ENCODE measurements at regions not wholly inside any gene's neighbourhood (a gene's known extent, or its start where the extent isn't known, plus 50 kb on each side); places are given as distances from the start of the nearest gene placed in this dataset.

GRCh38 chr6:126945812-126946360, 172.6 kb upstream of the RSPO3 start:
- POLR2A ChIA-PET (ENCODE audit: unreplicated experiment), result no interaction called here
- Histone ChIP-seq H4K91ac (ENCODE audit: insufficient read depth, low read depth, low read length) (no peak overlapping the region), H3K4me1 (ENCODE audit: control insufficient read depth, insufficient read depth, low read length) (peaks cover 2% of the 10 kb centered on the region; the same call in 1 of the 2 replicates), H2AK9ac (replicated peaks; ENCODE audit: low read depth, low read length, poor library complexity) (no peak overlapping the region), H3K27ac (ENCODE audit: insufficient read depth, low read length) (no peak overlapping the region), H3K9ac (ENCODE audit: low read depth, low read length) (no peak overlapping the region), H3K56ac (ENCODE audit: extremely low read depth, insufficient read depth, low read length) (no peak overlapping the region), H2BK20ac (ENCODE audit: low read depth, low read length) (no peak overlapping the region), H2AFZ (replicated peaks; ENCODE audit: low read length, poor library complexity) (no peak overlapping the region), H3K27me3 (ENCODE audit: control insufficient read depth, insufficient read depth, low read length) (no peaks in the 10 kb centered on the region), H2BK5ac (ENCODE audit: low read depth, low read length, poor library complexity, severe bottlenecking) (no peak overlapping the region), H2AK5ac (ENCODE audit: low read depth, low read length) (no peak overlapping the region), H3K4me2 (ENCODE audit: low read depth, low read length) (no peak overlapping the region), H3K23ac (ENCODE audit: low read depth, low read length) (no peak overlapping the region), H3K9me1 (ENCODE audit: insufficient read depth, low read length) (no peaks in the 10 kb centered on the region), H3K4me3 (ENCODE audit: insufficient read depth, low read depth, low read length) (no peak overlapping the region), H2BK15ac (ENCODE audit: low read depth, low read length) (no peak overlapping the region), H3K79me1 (ENCODE audit: low read depth in 1 of 2, low read length in 2 of 2) (no peaks in the 10 kb centered on the region), H4K8ac (ENCODE audit: low read depth in 2 of 2, low read length in 2 of 2) (no peak overlapping the region), H4K20me1 (ENCODE audit: insufficient read depth, low read length) (no peaks in the 10 kb centered on the region), H3K9me3 (ENCODE audit: control insufficient read depth, insufficient read depth, low read length) (no peaks in the 10 kb centered on the region), H2BK120ac (ENCODE audit: low read depth, low read length) (no peak overlapping the region), H3K36me3 (ENCODE audit: control insufficient read depth, insufficient read depth, low read length) (no peaks in the 10 kb centered on the region), H3K14ac (replicated peaks; ENCODE audit: low read depth, low read length) (no peak overlapping the region), H3K18ac (ENCODE audit: low read depth, low read length) (no peak overlapping the region), H4K5ac (ENCODE audit: low read depth, low read length) (no peak overlapping the region), H3K4ac (ENCODE audit: low read depth, low read length) (no peak overlapping the region)
- no peak for TF ChIP-seq RFX5 (IDR thresholded peaks at IDR 0.05; ENCODE audit: low read depth, low read length)
- TF ChIP-seq, protein P1, sequence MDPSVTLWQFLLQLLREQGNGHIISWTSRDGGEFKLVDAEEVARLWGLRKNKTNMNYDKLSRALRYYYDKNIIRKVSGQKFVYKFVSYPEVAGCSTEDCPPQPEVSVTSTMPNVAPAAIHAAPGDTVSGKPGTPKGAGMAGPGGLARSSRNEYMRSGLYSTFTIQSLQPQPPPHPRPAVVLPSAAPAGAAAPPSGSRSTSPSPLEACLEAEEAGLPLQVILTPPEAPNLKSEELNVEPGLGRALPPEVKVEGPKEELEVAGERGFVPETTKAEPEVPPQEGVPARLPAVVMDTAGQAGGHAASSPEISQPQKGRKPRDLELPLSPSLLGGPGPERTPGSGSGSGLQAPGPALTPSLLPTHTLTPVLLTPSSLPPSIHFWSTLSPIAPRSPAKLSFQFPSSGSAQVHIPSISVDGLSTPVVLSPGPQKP (IDR thresholded peaks at IDR 0.05; ENCODE audit: borderline replicate concordance, low read depth, low read length), result no peak
- no peak for TF ChIP-seq POLR2A (IDR thresholded peaks at IDR 0.05; ENCODE audit: low read depth, low read length)
- no peak for TF ChIP-seq BHLHE40 (IDR thresholded peaks at IDR 0.05; ENCODE audit: low read depth, low read length)
- no peak for TF ChIP-seq MXI1 (IDR thresholded peaks at IDR 0.05; ENCODE audit: borderline replicate concordance, low read depth, low read length)
- TF ChIP-seq, protein P2, sequence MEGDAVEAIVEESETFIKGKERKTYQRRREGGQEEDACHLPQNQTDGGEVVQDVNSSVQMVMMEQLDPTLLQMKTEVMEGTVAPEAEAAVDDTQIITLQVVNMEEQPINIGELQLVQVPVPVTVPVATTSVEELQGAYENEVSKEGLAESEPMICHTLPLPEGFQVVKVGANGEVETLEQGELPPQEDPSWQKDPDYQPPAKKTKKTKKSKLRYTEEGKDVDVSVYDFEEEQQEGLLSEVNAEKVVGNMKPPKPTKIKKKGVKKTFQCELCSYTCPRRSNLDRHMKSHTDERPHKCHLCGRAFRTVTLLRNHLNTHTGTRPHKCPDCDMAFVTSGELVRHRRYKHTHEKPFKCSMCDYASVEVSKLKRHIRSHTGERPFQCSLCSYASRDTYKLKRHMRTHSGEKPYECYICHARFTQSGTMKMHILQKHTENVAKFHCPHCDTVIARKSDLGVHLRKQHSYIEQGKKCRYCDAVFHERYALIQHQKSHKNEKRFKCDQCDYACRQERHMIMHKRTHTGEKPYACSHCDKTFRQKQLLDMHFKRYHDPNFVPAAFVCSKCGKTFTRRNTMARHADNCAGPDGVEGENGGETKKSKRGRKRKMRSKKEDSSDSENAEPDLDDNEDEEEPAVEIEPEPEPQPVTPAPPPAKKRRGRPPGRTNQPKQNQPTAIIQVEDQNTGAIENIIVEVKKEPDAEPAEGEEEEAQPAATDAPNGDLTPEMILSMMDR (conservative IDR thresholded peaks at IDR 0.05; ENCODE audit: low read depth, low read length), result no peak
- no peak for TF ChIP-seq RCOR1 (IDR thresholded peaks at IDR 0.05; ENCODE audit: insufficient replicate concordance, low read length)
- TF ChIP-seq RAD21 (IDR thresholded peaks at IDR 0.05; ENCODE audit: low read length), result no peak
- TF ChIP-seq USF2 (IDR thresholded peaks at IDR 0.05; ENCODE audit: low read depth, low read length), result no peak
- ATAC-seq (ENCODE audit: low read depth), result no peak
- in situ Hi-C loops (cut with MboI; ENCODE audit: low sequenced_read_pairs), result no loop called here
- no CpG with 5 or more reads among the region's 2 CpGs for WGBS, 2 experiments (ENCODE audit: extremely low coverage in 2 of 2, insufficient read length in 1 of 2)
- BruUV-seq (replicated peaks), result no TSS peak
- intact Hi-C loops (cut with micrococcal nuclease), result no loop called here
- dilution Hi-C loops (cut with HindIII; ENCODE audit: low sequenced_read_pairs, unreplicated experiment), result no loop called here
- CTCF ChIA-PET, result interaction anchor here (0.6 kb wide), 1 partner anchor 1388 kb away, joined by 4 read pairs; no protein-coding TSS in a partner anchor
- no peak for DNase-seq
